LNCAP (cell line): ENCODE measurements at regions not wholly inside any gene's neighbourhood (a gene's known extent, or its start where the extent isn't known, plus 50 kb on each side); places are given as distances from the start of the nearest gene placed in this dataset.

Experiments
- CTCF ChIP-seq: fragments of 450-650 bp; IDR thresholded peaks from 2 replicates; pipeline ENCODE4 v1.5.1; 2017; ENCODE audit warnings: mild to moderate bottlenecking

- TF ChIP-seq CTCF: no peak
Observed at GRCh38 chr21:24969068-24969467, 638.2 kb downstream of the MRPL39 start.

- no peak for TF ChIP-seq CTCF
Observed at GRCh38 chr21:24955275-24955961, 651.9 kb downstream of the MRPL39 start.

GRCh38 chr21:24948186-24948585 is 659.1 kb downstream of the MRPL39 start:
- TF ChIP-seq CTCF: no peak

GRCh38 chr21:24945910-24946309 is 661.4 kb downstream of the MRPL39 start:
- TF ChIP-seq CTCF: no peak

GRCh38 chr21:24941316-24942185 is 665.7 kb downstream of the MRPL39 start:
- TF ChIP-seq CTCF: no peak

- no peak for TF ChIP-seq CTCF
Observed at GRCh38 chr21:24939291-24939690, 668.0 kb downstream of the MRPL39 start.

- no peak for TF ChIP-seq CTCF
Observed at GRCh38 chr21:24938573-24938972, 668.7 kb downstream of the MRPL39 start.
